ENCODE measurements at regions not wholly inside any gene's neighbourhood (a gene's known extent, or its start where the extent isn't known, plus 50 kb on each side); places are given as distances from the start of the nearest gene placed in this dataset.

GRCh38 chr7:388961-389701 is 99.2 kb downstream of the FOXL3 start:
- H3K4me3 ChIP-seq (replicated peaks; ENCODE audit: low read depth, low read length), result no peak overlapping the region
- TF ChIP-seq CTCF (IDR thresholded peaks at IDR 0.05; ENCODE audit: low read length, missing control alignments), result no peak
- no peak for DNase-seq (ENCODE audit: low read depth)

- no peak overlapping the region for H3K4me3 ChIP-seq (replicated peaks; ENCODE audit: low read depth, low read length)
- DNase-seq (ENCODE audit: low read depth), result no peak
- TF ChIP-seq CTCF (IDR thresholded peaks at IDR 0.05; ENCODE audit: low read length, missing control alignments), result no peak
Measured at GRCh38 chr7:389911-390601, 100.1 kb downstream of the FOXL3 start.

- DNase-seq (ENCODE audit: low read depth), result no peak
- TF ChIP-seq CTCF (IDR thresholded peaks at IDR 0.05; ENCODE audit: low read length, missing control alignments), result no peak
- H3K4me3 ChIP-seq (replicated peaks; ENCODE audit: low read depth, low read length), result no peak overlapping the region
Measured at GRCh38 chr7:390761-391410, 100.9 kb downstream of the FOXL3 start.

GRCh38 chr7:391411-391951 is 101.5 kb downstream of the FOXL3 start:
- no peak overlapping the region for H3K4me3 ChIP-seq (replicated peaks; ENCODE audit: low read depth, low read length)
- no peak for DNase-seq (ENCODE audit: low read depth)
- TF ChIP-seq CTCF (IDR thresholded peaks at IDR 0.05; ENCODE audit: low read length, missing control alignments), result no peak

- DNase-seq (ENCODE audit: low read depth), result no peak
- H3K4me3 ChIP-seq (replicated peaks; ENCODE audit: low read depth, low read length), result no peak overlapping the region
- TF ChIP-seq CTCF (IDR thresholded peaks at IDR 0.05; ENCODE audit: low read length, missing control alignments), result no peak
Measured at GRCh38 chr7:391961-392524, 102.1 kb downstream of the FOXL3 start.

- no peak for TF ChIP-seq CTCF (IDR thresholded peaks at IDR 0.05; ENCODE audit: low read length, missing control alignments)
- no peak overlapping the region for H3K4me3 ChIP-seq (replicated peaks; ENCODE audit: low read depth, low read length)
- no peak for DNase-seq (ENCODE audit: low read depth)
Measured at GRCh38 chr7:392822-393221, 102.9 kb downstream of the FOXL3 start.

Data from fibroblast of pulmonary artery (primary cell).